Activated CD4-positive, alpha-beta T cell treated with anti-CD3 and anti-CD28 coated beads, Interleukin-2, amount 50 U/mL, for 1 hour (primary cell): ENCODE measurements at regions not wholly inside any gene's neighbourhood (a gene's known extent, or its start where the extent isn't known, plus 50 kb on each side); places are given as distances from the start of the nearest gene placed in this dataset.
"Not testable (repeated sequence)": the region's sequence is repeated elsewhere in the genome, so short reads cannot be mapped to it uniquely, and the experiment has no call there.

Experiments used
- DNase-seq: peaks from one replicate; pipeline ENCODE4 v3.0.0-alpha.2; 2020

DNA sequence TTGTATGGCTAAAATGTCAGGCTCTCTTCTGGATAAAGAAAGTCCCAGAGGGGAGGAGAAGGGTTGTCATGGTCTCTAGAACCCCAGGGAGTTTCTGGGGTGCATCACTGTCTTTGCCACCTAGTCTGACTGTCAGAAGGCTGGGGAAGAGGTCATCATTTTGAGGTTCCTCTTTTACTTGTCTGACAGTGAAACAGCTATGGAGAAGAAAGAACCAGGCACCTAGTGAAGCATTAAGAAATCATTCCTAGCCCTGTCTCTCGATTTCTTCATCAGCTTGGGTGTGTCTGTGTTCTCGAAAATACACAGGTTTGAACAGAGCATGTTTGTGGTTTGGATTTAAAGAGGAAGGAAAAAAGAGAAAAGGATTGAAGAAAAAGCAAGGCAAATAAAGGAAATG lies 158.7 kb upstream of the LRIG3 start:
- no peak for DNase-seq

GRCh38 chr12:59077575-59078426 lies 157.5 kb upstream of the LRIG3 start:
- no peak for DNase-seq

- DNase-seq = no peak
Observed at GRCh38 chr12:59077153-59077552, 156.8 kb upstream of the LRIG3 start.

DNA sequence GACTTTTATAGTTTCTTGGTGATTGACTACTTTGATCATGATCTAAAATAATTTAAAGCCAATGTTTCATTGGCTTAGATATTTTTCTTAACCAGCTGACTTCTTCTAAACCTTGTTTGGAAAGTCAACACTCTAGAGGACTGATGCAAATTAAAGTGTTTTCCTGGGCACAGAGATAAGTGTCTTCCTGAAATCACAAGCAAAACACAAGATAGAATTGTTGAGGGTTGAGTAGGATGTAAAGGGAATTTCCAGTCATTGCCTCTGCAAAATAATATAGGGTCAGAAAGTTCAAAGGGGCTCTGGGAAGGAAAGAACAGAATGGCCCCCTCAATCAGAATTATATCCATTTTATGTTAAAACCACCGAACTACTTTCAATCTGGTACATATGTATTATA lies 156.3 kb upstream of the LRIG3 start:
- DNase-seq = no peak

GRCh38 chr12:59075968-59076490 lies 155.7 kb upstream of the LRIG3 start:
- no peak for DNase-seq

DNA sequence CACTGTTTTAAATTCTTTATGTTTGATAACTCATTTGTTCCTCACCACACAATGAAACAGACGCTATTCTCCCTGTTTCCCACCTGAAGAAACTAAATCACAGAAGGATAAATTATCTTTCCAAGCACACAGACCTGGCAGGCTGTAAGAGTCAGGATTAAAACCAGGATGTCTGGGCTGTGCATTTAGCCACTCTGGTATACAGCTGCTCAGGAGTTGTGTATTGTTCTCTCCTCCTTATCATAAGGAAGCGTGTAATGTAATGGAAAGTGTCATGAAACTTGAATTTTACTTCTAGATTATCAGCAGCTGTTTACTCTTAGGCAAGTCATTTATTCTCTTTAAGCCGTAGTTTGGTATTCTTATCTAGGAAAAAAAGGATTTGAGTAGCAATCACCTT lies 154.8 kb upstream of the LRIG3 start:
- no peak for DNase-seq

- DNase-seq = no peak
Observed at GRCh38 chr12:59070322-59070933, 150.1 kb upstream of the LRIG3 start.

DNA sequence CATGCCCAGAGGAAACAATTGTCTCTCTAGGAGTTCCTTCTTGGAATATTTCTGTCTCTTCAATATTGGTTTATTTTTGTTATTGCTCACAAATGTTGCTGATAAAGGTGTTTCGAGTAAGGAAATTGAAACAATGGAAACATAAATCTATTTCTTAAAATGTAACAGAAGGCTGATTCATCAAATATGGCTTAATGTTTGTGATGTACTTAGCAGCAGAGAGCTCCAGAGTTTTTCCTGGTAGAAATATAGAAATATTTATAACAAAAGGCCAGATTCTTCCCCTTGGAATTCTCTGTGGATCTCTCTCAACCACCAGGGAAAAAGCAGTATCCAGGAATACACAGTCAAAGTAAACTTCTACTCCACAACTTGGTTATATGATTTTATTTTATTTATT lies 149.2 kb upstream of the LRIG3 start:
- DNase-seq = no peak

- DNase-seq = no peak
Observed at GRCh38 chr12:59068436-59068835, 148.1 kb upstream of the LRIG3 start.

DNA sequence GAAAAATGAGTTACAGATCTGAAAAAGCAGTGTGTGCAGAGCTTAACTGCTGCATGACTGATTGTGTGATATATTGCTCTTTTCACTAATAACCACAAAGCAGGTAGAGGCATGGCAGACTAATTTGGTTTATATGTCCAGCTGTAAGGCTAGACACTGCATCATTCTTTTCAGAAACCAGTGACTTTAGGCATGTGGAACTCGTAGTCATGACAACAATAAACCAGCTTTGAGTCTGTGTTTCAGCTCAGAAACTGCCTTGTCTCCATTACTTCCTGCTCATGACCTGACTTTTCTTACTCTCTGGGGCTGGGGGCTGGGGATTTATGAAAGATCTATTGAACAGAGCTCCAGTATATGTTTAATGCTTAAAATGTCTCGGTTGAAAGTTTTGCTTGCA lies 146.8 kb upstream of the LRIG3 start:
- DNase-seq = no peak

GRCh38 chr12:59066445-59066844 lies 146.1 kb upstream of the LRIG3 start:
- DNase-seq = no peak

GRCh38 chr12:59059088-59059935 lies 139.0 kb upstream of the LRIG3 start:
- no peak for DNase-seq

- no peak for DNase-seq
Observed at GRCh38 chr12:59056966-59057365, 136.7 kb upstream of the LRIG3 start.

DNA sequence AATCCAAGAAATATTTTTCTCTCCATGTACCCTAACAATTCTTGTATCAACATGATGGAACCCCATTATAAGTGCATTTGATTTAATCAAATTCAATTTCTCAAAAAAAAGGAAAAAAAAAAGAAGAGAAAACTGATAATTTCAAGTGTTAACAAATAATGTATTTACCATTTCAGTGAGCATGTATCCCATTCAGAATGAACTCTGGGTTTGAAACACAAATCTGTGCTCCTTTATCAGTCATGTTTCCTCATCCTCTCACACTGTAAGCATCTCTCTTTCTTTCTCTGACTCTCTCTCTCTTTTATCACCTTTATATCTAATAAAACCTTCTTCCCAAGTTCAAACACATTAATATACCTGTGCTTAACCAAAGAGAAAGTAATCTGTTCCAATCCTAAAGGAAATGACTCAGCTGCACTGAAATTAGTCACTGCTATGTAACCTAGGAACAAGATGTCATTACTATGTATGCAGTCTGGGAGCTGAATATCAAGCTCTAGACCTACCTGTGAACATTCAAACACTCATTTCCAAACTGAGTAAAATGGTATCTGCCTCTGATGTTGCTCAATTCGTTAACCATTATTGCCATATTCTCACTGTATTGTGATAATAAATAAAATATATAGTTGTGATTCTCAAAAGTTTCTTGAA lies 135.0 kb upstream of the LRIG3 start:
- DNase-seq = no peak

GRCh38 chr12:59053266-59053899 lies 133.1 kb upstream of the LRIG3 start:
- not testable (repeated sequence) for DNase-seq

GRCh38 chr12:59046763-59047534 lies 126.6 kb upstream of the LRIG3 start:
- no peak for DNase-seq

- no peak for DNase-seq
Observed at GRCh38 chr12:59044791-59045190, 124.5 kb upstream of the LRIG3 start.

DNA sequence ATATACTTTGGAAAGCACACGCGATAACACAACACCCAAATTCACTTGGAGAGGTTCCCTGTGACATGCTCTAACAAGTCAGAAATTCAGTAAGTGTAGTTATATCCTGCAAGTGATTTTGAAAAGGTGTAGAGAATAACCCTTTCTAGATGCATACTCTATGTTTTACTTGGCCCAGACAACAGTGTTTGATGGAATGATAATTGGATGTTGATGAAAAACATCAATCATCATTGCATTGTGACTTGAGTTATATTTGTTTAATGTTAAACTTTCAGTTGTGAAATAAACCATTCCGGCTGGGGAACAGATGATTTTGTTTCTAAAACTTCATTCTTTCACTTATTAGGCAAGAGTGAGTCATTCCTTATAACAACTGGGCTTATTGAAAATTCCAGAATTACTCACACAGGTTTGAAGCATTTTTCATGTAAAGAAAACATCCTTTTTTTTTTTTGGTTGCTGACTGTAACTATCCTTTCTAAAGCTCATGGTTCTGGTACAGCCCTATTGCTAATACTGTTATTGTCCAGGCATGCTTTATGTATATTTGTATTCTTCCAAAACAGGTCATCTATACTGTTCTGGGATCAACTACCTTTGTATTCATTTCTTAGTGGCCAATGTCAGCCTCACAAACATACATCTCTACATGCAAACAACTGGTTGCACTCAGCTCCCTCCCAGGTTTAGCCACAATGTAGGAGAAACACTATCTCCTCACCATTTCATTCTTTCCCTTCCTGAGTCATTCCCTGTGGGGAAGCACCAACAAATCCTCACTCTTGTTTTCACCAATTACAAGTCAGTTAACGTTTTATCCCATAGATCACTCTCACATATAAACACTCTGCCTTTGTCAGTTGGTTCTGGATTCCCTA lies 121.2 kb upstream of the LRIG3 start:
- DNase-seq = no peak

- no peak for DNase-seq
Observed at GRCh38 chr12:59040656-59041055, 120.4 kb upstream of the LRIG3 start.

GRCh38 chr12:59040043-59040442 lies 119.7 kb upstream of the LRIG3 start:
- no peak for DNase-seq

DNA sequence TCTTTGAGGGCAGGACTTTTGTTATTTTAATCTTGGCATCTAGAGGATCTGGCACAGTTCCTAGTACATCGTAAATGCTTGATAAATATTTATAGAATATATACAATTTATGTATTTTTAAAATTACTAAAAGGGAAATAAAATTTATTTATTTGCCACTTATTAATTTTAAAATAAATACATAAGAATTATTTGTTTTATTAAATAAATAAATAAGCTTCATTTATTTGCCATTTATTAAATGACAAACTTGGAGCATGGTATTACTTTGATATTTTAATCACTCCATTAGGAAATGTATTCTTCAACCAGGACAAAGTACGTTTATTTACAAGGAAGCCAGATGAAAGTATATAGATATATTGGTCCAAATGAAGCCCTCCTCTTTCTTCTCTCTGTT lies 118.7 kb upstream of the LRIG3 start:
- DNase-seq = no peak
